ENCODE measurements at regions not wholly inside any gene's neighbourhood (a gene's known extent, or its start where the extent isn't known, plus 50 kb on each side); places are given as distances from the start of the nearest gene placed in this dataset.

- DNase-seq = no peak
These were observed 138.4 kb upstream of the IPO9 start for GRCh38 chr1:201690528-201690927.

GRCh38 chr1:201691716-201692554, 137.0 kb upstream of the IPO9 start:
- DNase-seq = no peak

- peak in 2 of 3 experiments; percentile 59 to 87 for DNase-seq
These were observed 136.2 kb upstream of the IPO9 start for GRCh38 chr1:201692555-201693394.

- peak in 2 of 3 experiments; percentile 77 to 90 for DNase-seq
These were observed 134.9 kb upstream of the IPO9 start for GRCh38 chr1:201693890-201694607.

GRCh38 chr1:201694608-201695335, 134.2 kb upstream of the IPO9 start:
- no peak for DNase-seq

GRCh38 chr1:201695607-201696006, 133.3 kb upstream of the IPO9 start:
- no peak for DNase-seq

- no peak for DNase-seq
These were observed 132.7 kb upstream of the IPO9 start for GRCh38 chr1:201696217-201696761.

- no peak for DNase-seq
These were observed 131.8 kb upstream of the IPO9 start for GRCh38 chr1:201697174-201697573.

- no peak for DNase-seq
These were observed 127.1 kb upstream of the IPO9 start for GRCh38 chr1:201701831-201702230.

- peak; percentile 93 to 99 (median 95) for DNase-seq
These were observed 126.0 kb upstream of the IPO9 start for GRCh38 chr1:201702936-201703335.

- peak; percentile 74 to 88 (median 79) for DNase-seq
These were observed 125.1 kb upstream of the IPO9 start for GRCh38 chr1:201703621-201704438.

GRCh38 chr1:201704439-201704792, 124.5 kb upstream of the IPO9 start:
- DNase-seq = no peak

GRCh38 chr1:201705389-201705788, 123.6 kb upstream of the IPO9 start:
- no peak for DNase-seq

GRCh38 chr1:201706109-201706508, 122.8 kb upstream of the IPO9 start:
- no peak for DNase-seq

- no peak for DNase-seq
These were observed 121.9 kb upstream of the IPO9 start for GRCh38 chr1:201707027-201707426.

- no peak for DNase-seq
These were observed 121.3 kb upstream of the IPO9 start for GRCh38 chr1:201707656-201708055.

- peak; percentile 44 to 60 (median 51) for DNase-seq
These were observed 120.9 kb upstream of the IPO9 start for GRCh38 chr1:201708085-201708512.

- no peak for DNase-seq
These were observed 120.3 kb upstream of the IPO9 start for GRCh38 chr1:201708691-201709090.

GRCh38 chr1:201709564-201710295, 119.2 kb upstream of the IPO9 start:
- peak; percentile 43 to 68 (median 51) for DNase-seq

All from NCI-H1417 (cell line).